RCC 7860 (cell line): ENCODE measurements at regions not wholly inside any gene's neighbourhood (a gene's known extent, or its start where the extent isn't known, plus 50 kb on each side); places are given as distances from the start of the nearest gene placed in this dataset.
"Not testable (repeated sequence)": the region's sequence is repeated elsewhere in the genome, so short reads cannot be mapped to it uniquely, and the experiment has no call there.

ENCODE experiments used
- DNase-seq: peaks from one replicate; pipeline ENCODE4 v3.0.0-alpha.2; 2015; ENCODE audit warnings: low spot score
- FAIRE-seq: peaks from 2 replicates; lab custom pipeline; 2012; peaks lifted over from hg19 to GRCh38; lab: Jason Lieb, UNC

GRCh38 chr6:112951829-112952228 lies 604.7 kb downstream of the RFPL4B start:
- no peak for FAIRE-seq
- no peak for DNase-seq

- FAIRE-seq, DNase-seq: not testable (repeated sequence)
Observed at GRCh38 chr6:112955743-112956142, 608.6 kb downstream of the RFPL4B start.

- no peak for DNase-seq
- no peak for FAIRE-seq
Observed at GRCh38 chr6:112956696-112957535, 609.8 kb downstream of the RFPL4B start.

GRCh38 chr6:112957536-112957916 lies 610.4 kb downstream of the RFPL4B start:
- FAIRE-seq (no peak), DNase-seq (no peak)

GRCh38 chr6:112960130-112960529 lies 613.0 kb downstream of the RFPL4B start:
- not testable (repeated sequence) for FAIRE-seq, DNase-seq

GRCh38 chr6:112967974-112968373 lies 620.8 kb downstream of the RFPL4B start:
- FAIRE-seq, result no peak
- no peak for DNase-seq

- no peak for DNase-seq
- no peak for FAIRE-seq
Observed at GRCh38 chr6:112971651-112972050, 624.5 kb downstream of the RFPL4B start.

- not testable (repeated sequence) for DNase-seq, FAIRE-seq
Observed at GRCh38 chr6:112974931-112975330, 627.8 kb downstream of the RFPL4B start.

GRCh38 chr6:112976579-112976978 lies 629.4 kb downstream of the RFPL4B start:
- DNase-seq, FAIRE-seq: not testable (repeated sequence)

- DNase-seq, result no peak
- no peak for FAIRE-seq
Observed at GRCh38 chr6:112979830-112980229, 632.7 kb downstream of the RFPL4B start.

- DNase-seq, result no peak
- no peak for FAIRE-seq
Observed at GRCh38 chr6:112980676-112981075, 633.5 kb downstream of the RFPL4B start.

GRCh38 chr6:112983713-112984261 lies 636.7 kb downstream of the RFPL4B start:
- no peak for DNase-seq
- FAIRE-seq, result no peak

- DNase-seq (no peak), FAIRE-seq (no peak)
Observed at GRCh38 chr6:112984899-112985298, 637.8 kb downstream of the RFPL4B start.

- FAIRE-seq (no peak), DNase-seq (no peak)
Observed at GRCh38 chr6:112986321-112986720, 639.2 kb downstream of the RFPL4B start.

- DNase-seq, result no peak
- no peak for FAIRE-seq
Observed at GRCh38 chr6:112988748-112989147, 641.6 kb downstream of the RFPL4B start.

GRCh38 chr6:112990971-112991370 lies 643.8 kb downstream of the RFPL4B start:
- DNase-seq (no peak), FAIRE-seq (no peak)

GRCh38 chr6:112991912-112992311 lies 644.8 kb downstream of the RFPL4B start:
- no peak for FAIRE-seq

GRCh38 chr6:112997421-112998085 lies 650.4 kb downstream of the RFPL4B start:
- no peak for DNase-seq
- no peak for FAIRE-seq

More at GRCh38 chr6:112991912-112992311, 644.8 kb downstream of the RFPL4B start:
- DNase-seq, result no peak

GRCh38 chr6:113004054-113004453 lies 656.9 kb downstream of the RFPL4B start:
- no peak for FAIRE-seq
- no peak for DNase-seq

- FAIRE-seq (no peak), DNase-seq (no peak)
Observed at GRCh38 chr6:113004470-113005270, 657.5 kb downstream of the RFPL4B start.

- FAIRE-seq (no peak), DNase-seq (no peak)
Observed at GRCh38 chr6:113006494-113006893, 659.4 kb downstream of the RFPL4B start.
